HG03565 (cell line): ENCODE measurements at regions not wholly inside any gene's neighbourhood (a gene's known extent, or its start where the extent isn't known, plus 50 kb on each side); places are given as distances from the start of the nearest gene placed in this dataset.
A peak's percentile ranks its signal among the peaks of the same experiment; 100 is the strongest.
"Not testable (repeated sequence)": the region's sequence is repeated elsewhere in the genome, so short reads cannot be mapped to it uniquely, and the experiment has no call there.

Experiments
- ATAC-seq: cut with Tn5 transposase; IDR thresholded peaks from one replicate; pipeline ENCODE4 v1.9.1; 2021; ENCODE audit warnings: mild to moderate bottlenecking, moderate library complexity; ENCODE audit not compliant: unreplicated experiment

- ATAC-seq = no peak
Observed at GRCh38 chr14:71552809-71553208, 379.4 kb upstream of the RGS6 start.

DNA sequence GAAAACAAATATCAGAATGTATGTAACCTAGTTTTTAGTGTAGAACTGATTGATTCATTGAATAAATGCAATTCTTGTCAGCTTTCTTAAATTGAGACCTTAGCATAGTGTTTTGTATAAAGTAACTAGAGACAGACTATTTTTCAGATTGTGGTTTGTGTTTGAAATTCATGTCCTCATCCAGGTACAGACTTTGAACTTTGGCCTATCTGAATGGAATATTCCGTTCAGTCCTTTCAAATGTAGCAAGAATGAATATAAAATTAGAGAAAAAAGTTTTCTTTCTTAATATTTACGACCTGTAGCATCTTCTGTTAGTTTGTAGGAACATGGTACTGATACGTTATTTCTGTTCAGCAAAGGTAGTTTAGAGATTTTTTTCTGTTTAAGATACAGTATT, 378.4 kb upstream of the RGS6 start:
- ATAC-seq = no peak

GRCh38 chr14:71554323-71554722, 377.9 kb upstream of the RGS6 start:
- no peak for ATAC-seq

DNA sequence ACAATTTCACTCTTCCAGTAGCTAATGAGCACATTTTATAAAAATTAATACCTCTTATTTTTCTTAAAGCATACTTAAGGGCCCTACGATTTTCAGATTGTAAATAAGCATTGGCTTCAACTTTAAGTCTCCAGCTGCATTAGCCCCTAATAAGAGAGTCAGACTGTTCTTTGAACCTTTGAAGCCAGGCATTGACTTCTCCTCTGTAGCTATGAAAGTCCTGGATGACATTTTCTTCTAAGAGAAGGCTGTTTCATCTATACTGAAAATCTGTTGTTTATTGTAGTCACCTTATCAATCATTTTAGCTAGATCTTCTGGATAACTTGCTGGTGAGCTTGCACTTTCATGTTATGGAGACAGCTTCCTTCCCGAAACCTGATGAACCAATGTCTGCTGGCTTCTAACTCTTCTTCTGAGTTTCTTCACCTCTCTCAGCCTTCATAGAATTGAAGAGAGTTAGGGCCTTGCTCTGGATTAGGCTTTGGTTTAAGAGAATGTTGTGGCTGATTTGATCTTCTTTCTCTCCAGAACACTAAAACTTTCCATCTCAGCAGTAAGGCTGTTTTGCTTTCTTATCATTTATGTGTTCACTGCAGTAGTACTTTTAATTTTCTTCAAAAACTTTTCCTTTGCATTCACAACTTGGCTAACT, 377.1 kb upstream of the RGS6 start:
- peak; percentile 7 for ATAC-seq

GRCh38 chr14:71555654-71556559, 376.3 kb upstream of the RGS6 start:
- peak; percentile 81 for ATAC-seq

DNA sequence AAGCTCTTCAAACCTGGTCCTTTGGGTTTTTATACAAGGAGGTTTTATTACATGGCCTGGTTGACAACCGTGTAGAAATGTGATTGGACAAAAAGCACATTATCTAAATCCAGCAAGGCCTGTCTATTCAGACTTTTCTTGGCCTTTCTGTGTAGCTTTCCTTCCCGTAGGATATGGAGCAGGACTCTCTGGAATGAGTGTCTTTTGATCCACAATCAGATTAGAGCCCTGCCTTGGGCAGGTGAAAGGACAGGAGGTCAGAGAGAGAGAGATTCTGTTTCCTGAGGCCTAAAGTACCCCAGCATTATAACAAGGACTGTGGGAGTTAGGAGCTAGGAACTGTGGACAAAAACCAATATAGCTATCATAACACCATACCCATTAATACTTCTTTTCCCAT, 375.5 kb upstream of the RGS6 start:
- no peak for ATAC-seq

GRCh38 chr14:71557351-71557750, 374.9 kb upstream of the RGS6 start:
- no peak for ATAC-seq

GRCh38 chr14:71558943-71559342, 373.3 kb upstream of the RGS6 start:
- not testable (repeated sequence) for ATAC-seq

DNA sequence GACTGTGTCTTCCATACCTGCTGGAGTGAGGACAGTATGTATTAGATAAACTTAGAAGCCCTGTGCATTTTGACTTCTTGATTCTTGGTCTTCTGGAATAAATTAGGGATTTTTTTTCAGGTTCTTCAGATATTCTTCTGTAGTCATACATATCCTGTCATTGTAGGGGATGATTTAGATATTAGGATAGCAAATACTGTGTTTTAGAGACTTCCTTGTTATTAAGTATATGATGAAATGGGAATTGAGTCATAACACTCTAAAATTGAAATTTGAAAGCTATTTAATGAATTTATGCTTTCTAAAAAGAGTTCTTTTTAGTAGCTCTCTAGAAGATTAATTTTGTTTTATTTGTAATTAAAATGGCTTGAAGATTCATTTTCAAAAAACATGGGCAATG, 371.5 kb upstream of the RGS6 start:
- ATAC-seq = no peak

GRCh38 chr14:71563492-71564153, 368.6 kb upstream of the RGS6 start:
- ATAC-seq = no peak

DNA sequence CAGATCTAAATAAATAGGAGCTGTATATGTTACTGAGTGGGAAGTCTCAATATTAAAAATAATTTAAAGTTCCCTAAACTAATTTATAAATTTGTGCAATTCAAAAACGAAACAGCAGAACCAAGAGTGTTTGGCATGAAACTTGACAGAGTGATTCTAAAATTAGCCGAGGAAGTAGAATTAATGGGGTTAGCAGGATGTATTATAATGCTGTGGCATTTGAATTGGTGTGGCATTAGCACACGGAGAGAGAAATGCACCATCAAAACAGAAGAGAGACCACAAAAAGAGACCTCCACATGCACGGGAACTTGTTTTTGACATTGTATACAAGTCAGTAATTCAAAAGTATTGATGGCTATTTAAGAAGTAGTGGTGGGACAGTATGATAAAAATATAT, 366.0 kb upstream of the RGS6 start:
- ATAC-seq = peak; percentile 56

DNA sequence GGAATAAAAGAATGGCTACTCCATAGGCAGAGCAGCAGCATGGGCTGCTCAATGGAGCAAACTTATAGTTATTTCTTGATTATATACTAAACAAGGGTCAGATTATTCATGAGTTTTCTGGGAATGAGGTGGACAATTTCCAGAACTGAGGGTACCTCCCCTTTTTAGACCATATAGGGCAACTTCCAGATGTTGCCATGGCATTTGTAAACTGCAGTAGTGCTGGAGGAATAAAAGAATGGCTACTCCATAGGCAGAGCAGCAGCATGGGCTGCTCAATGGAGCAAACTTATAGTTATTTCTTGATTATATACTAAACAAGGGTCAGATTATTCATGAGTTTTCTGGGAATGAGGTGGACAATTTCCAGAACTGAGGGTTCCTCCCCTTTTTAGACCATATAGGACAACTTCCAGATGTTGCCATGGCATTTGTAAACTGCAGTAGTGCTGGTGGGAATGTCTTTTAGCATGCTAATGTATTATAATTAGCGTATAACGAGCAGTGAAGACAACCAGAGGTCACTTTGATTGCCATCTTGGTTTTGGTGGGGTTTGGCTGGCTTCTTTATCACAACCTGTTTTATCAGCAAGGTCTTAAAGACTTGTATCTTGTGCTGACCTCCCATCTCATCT, 364.6 kb upstream of the RGS6 start:
- not testable (repeated sequence) for ATAC-seq

GRCh38 chr14:71574976-71575375, 357.3 kb upstream of the RGS6 start:
- no peak for ATAC-seq

GRCh38 chr14:71576472-71576871, 355.8 kb upstream of the RGS6 start:
- no peak for ATAC-seq

GRCh38 chr14:71579331-71579730, 352.9 kb upstream of the RGS6 start:
- ATAC-seq = no peak

GRCh38 chr14:71582705-71583104, 349.5 kb upstream of the RGS6 start:
- ATAC-seq = no peak

DNA sequence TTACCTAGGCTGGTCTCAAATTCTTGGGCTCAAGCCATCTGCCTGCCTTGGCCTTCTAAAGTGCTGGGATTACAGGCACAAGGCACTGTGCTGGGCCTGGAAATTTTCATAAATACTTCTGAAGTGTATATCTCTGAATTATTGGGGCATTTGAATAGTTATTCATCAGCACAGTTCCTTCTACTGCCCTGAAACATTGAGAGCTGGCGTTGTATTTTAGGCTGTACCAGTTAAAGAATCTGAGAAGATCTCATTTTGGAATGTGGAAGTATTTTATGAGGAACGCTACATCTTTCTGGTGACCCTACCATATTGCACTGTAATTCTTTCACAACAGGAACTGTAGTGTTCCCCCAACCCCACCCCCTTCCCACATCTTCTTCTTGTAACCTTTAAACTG, 349.0 kb upstream of the RGS6 start:
- ATAC-seq = no peak

GRCh38 chr14:71583705-71584104, 348.5 kb upstream of the RGS6 start:
- ATAC-seq = no peak

- no peak for ATAC-seq
Observed at GRCh38 chr14:71585361-71585760, 346.9 kb upstream of the RGS6 start.

DNA sequence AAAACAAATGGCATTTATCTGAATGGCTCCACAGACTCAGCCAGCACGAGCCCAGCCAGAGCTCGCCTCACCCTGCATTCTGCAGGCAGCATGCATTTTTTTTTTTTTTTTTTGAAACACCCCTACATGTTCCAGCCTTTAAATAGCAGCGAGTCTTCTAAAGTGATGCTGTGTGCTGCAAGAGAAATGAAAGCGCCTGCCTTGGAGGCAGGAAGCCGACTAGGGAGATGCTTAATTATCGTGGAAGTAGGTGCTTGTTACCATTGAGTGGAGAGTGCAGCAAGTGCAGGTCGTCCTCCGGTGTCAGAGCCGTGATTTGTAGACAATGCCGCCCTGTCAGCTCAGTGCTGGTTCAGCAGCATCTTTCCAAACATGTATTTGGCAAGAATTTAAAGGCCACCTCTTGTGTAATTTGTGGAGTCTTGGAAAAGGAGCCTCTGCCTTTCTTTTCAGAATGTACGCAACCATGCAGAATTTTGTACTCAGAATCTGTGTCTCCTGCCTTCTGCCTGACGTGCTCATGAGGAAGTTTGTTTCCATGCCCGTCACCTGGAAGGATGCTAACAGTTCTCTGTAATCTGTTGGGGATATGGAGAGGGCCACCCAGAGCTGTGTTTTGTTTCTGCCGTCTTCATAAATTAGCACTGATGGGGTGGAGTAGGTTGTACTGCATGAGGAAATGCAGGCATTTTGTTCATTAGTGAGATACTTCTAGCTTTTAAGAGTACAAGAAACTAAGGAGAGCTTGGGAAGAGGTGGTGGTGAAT, 345.9 kb upstream of the RGS6 start:
- ATAC-seq = no peak

DNA sequence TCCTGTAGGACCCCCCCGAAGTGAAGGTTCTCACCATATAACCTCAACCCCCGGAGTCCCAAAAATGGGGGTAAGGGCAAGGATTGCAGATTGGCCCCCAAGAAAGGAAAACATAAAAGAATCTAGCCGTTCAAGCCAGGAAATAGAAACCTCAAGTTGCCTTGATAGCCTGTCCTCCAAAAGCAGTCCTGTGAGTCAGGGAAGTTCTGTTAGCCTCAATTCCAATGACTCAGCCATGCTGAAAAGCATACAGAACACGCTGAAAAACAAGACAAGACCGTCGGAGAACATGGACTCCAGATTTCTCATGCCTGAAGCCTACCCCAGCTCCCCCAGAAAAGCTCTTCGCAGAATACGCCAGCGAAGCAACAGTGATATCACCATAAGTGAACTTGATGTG, 344.2 kb upstream of the RGS6 start:
- ATAC-seq = no peak
